ENCODE measurements at regions not wholly inside any gene's neighbourhood (a gene's known extent, or its start where the extent isn't known, plus 50 kb on each side); places are given as distances from the start of the nearest gene placed in this dataset.

DNA sequence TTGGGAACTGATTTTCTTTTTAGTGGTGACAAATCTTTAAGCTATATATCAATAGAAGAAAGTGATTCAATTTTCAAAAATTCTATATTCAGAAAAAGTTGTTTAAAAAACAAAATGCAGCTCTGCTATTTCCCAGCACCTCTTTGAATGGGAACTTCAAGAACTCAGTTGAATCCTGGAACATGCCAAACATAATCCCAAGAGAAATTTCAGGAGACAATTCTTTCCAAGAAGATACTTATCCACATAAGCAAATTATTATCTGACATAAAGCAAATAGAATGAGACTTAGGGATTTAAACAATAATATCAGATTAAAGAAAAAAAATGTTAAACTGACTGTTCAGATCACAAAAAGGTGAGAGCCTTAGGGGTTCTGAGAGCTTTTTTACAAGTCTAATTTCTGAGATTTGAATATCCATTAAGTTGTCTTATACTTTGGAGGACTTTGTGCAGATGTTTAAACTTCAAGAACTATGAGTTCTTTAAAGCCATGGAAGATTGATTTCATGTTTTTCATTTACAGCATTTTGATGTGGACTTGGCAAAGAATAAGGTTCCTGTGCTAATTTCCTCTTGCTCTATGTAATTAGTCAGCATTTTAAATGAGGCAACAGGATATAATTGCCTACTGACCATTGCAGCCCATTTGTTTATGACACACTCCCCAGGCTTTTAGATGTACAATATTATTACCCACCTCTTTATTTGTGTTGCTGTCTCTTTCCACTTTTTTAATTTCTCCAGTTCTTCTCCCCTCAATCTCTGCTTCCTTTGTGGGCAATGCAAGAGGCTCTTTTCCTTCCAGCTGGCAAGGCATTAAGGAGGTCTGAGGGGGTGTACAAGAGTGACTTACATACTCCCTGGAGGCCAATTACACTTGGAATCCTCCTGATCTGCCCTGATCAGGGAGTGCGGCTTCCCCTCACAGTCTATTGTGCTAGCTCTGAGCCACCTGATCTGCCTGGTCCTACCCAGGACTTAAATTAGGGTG lies 419.1 kb downstream of the NR2F1-AS1 start:
- TF ChIP-seq, protein P1, sequence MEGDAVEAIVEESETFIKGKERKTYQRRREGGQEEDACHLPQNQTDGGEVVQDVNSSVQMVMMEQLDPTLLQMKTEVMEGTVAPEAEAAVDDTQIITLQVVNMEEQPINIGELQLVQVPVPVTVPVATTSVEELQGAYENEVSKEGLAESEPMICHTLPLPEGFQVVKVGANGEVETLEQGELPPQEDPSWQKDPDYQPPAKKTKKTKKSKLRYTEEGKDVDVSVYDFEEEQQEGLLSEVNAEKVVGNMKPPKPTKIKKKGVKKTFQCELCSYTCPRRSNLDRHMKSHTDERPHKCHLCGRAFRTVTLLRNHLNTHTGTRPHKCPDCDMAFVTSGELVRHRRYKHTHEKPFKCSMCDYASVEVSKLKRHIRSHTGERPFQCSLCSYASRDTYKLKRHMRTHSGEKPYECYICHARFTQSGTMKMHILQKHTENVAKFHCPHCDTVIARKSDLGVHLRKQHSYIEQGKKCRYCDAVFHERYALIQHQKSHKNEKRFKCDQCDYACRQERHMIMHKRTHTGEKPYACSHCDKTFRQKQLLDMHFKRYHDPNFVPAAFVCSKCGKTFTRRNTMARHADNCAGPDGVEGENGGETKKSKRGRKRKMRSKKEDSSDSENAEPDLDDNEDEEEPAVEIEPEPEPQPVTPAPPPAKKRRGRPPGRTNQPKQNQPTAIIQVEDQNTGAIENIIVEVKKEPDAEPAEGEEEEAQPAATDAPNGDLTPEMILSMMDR (conservative IDR thresholded peaks at IDR 0.05; ENCODE audit: low read depth, low read length): no peak
- H3K4me3 ChIP-seq (ENCODE audit: low read depth, low read length): no peak overlapping the region
- DNase-seq (ENCODE audit: low read depth): no peak

GRCh38 chr5:93158841-93159240 lies 422.2 kb downstream of the NR2F1-AS1 start:
- DNase-seq (ENCODE audit: low read depth): no peak
- no peak overlapping the region for H3K4me3 ChIP-seq (ENCODE audit: low read depth, low read length)
- TF ChIP-seq, protein P1 (conservative IDR thresholded peaks at IDR 0.05; ENCODE audit: low read depth, low read length): no peak

DNA sequence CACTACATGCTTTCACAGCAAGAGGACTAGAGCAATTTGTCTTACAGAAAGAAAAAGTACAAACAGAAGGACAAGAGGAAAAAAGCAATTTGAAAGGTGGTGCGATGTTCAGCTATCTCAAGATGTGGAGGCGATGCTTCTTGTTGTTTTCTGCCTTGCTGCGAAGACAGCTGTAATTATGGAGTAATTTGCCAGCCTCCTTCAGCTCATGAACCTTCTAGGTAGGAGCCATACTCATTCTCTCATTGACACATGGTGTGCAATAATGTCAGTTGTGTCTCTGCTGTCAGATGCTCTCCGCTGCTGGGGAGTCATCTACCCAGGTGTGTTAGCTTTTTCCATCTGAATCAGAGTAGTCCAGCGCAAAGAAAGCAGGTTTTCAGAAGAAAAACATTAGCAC lies 424.5 kb downstream of the NR2F1-AS1 start:
- H3K4me3 ChIP-seq (ENCODE audit: low read depth, low read length): no peak overlapping the region
- TF ChIP-seq, protein P1 (conservative IDR thresholded peaks at IDR 0.05; ENCODE audit: low read depth, low read length): no peak
- DNase-seq (ENCODE audit: low read depth): no peak

DNA sequence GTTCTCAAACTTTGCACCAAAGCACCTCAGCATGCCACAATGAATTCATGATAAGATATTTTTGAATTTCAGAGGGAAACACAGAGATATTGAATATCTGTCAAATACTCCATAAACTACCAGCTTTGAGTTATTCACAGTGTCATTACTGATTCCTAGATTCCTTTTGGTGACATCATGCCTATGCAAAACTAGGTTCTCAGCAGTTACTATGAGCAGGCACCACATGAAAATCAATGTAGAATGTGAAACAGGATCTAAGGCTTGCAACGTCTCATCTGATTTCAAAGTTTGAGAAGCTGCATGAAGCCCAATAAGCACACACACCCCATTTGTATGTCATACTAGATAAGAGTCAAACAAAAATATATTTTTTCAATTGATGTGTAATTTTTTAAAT lies 426.5 kb downstream of the NR2F1-AS1 start:
- DNase-seq (ENCODE audit: low read depth): no peak
- TF ChIP-seq, protein P1 (conservative IDR thresholded peaks at IDR 0.05; ENCODE audit: low read depth, low read length): no peak

GRCh38 chr5:93153461-93153860 lies 427.6 kb downstream of the NR2F1-AS1 start:
- H3K4me3 ChIP-seq (ENCODE audit: low read depth, low read length): no peak overlapping the region
- DNase-seq (ENCODE audit: low read depth): no peak
- TF ChIP-seq, protein P1 (conservative IDR thresholded peaks at IDR 0.05; ENCODE audit: low read depth, low read length): no peak

More for the DNA sequence above, 426.5 kb downstream of the NR2F1-AS1 start:
- no peak overlapping the region for H3K4me3 ChIP-seq (ENCODE audit: low read depth, low read length)

GRCh38 chr5:93151896-93152295 lies 429.1 kb downstream of the NR2F1-AS1 start:
- no peak for DNase-seq (ENCODE audit: low read depth)

More at GRCh38 chr5:93151896-93152295, 429.1 kb downstream of the NR2F1-AS1 start:
- H3K4me3 ChIP-seq (ENCODE audit: low read depth, low read length): no peak overlapping the region
- TF ChIP-seq, protein P1 (conservative IDR thresholded peaks at IDR 0.05; ENCODE audit: low read depth, low read length): no peak

Measured in epithelial cell of proximal tubule (primary cell).